SK-N-MC (cell line): ENCODE measurements at regions not wholly inside any gene's neighbourhood (a gene's known extent, or its start where the extent isn't known, plus 50 kb on each side); places are given as distances from the start of the nearest gene placed in this dataset.

Experiments used
- EZH2 ChIP-seq: fragments of 200-600 bp; sonication (generic); IDR thresholded peaks from one replicate; pipeline ENCODE4 v1.6.1; 2017; ENCODE audit warnings: antibody characterized with exemption
- FOXP2 ChIP-seq: optimal IDR thresholded peaks from 2 replicates; pipeline ENCODE3; 2011; ENCODE audit warnings: mild to moderate bottlenecking, moderate library complexity; ENCODE audit not compliant: insufficient read depth; ENCODE audit errors: extremely low read length, control extremely low read depth
- POLR2AphosphoS5 ChIP-seq: IDR thresholded peaks from 2 replicates; pipeline ENCODE4 v1.6.1; 2012; ENCODE audit warnings: mild to moderate bottlenecking, low read depth, low read length, borderline replicate concordance

DNA sequence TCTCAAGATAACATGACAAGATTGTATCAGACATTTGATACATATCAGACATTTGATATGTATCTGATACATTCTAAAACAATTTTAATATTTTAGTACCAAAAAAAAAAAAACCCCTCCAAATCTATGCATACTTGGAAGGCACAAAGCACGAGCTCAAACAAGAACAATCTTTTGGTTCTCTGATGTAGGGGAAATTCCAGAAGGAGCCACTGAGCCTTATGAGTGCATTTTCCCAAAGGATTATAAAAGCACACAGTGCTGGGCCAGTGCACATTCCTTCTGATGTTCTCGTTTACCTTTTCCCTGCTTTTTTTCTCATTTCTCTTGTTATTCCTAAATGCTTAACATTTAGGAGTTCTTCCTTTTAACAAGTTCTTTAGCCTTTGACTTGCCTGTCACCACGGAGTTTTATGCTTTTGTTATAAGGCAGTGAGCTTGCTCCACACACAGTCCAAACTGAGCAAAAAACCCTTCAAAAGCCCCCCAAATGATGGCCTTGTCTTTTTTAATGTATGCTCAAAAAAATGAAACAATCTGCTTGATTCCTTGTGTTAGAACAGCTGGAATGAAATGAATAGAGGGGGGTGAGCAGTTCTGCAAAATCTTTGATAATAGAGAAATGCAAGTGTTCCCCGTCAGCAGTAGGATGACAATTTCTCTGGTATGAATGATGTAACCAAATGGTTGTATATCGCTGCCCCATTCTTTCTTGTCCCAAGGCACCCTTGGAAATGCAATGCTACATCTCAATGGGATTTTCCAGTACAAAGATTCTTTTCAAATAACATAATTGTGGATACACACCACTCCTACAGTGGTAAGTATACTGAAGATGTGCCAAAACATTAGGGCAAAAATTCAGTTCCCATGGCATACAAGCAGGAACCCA lies 597.2 kb upstream of the ZEB2 start:
- no peak for TF ChIP-seq EZH2
- TF ChIP-seq POLR2AphosphoS5 = no peak
- no peak for TF ChIP-seq FOXP2
